HG03575 (cell line): ENCODE measurements at regions not wholly inside any gene's neighbourhood (a gene's known extent, or its start where the extent isn't known, plus 50 kb on each side); places are given as distances from the start of the nearest gene placed in this dataset.

Experiments
- ATAC-seq: cut with Tn5 transposase; IDR thresholded peaks from one replicate; pipeline ENCODE4 v1.9.1; 2021; ENCODE audit not compliant: unreplicated experiment, insufficient number of reproducible peaks, low FRiP score; ENCODE audit errors: extremely low read depth

- ATAC-seq, result no peak
Observed at GRCh38 chr10:131669838-131670237, 231.0 kb upstream of the PPP2R2D start.

DNA sequence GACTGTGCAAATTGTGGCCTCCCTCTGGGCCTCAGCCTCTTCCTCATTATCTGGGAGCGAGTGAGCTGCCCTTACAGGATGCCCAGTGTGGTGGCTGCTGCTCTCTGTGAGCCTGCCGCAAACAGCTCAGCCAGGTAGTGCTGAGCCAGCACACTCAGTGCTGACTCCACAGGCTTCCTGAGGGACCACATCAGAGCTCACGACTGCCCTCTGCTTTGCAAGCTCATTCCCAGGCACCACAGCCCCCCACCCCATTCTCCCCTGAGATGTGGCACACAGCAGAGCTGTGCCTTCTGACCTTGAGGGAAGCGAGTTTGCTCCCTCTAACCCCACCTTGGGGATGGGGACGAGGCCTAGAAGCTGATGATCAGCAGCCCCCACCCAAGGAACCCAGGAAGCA is 230.5 kb upstream of the PPP2R2D start:
- no peak for ATAC-seq

DNA sequence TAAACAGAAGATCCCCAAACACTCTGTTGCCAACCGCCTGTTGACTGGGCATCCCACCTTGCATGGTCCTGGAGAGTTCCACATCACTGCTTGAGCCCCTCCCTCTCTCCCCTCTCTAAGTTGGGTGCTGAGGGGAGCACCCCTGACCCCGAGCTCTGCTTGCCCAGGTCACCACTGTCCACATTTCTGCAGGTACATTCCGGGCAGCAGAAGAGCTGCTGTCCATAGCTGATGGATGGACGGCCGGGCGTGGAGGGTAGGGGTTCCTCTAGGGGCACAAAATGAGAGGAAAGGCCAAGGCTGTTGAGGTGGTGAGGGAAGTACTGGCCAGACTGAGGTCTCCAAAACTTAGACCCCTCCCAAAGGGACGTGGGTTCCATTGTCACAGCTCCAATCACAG is 227.4 kb upstream of the PPP2R2D start:
- ATAC-seq, result no peak

DNA sequence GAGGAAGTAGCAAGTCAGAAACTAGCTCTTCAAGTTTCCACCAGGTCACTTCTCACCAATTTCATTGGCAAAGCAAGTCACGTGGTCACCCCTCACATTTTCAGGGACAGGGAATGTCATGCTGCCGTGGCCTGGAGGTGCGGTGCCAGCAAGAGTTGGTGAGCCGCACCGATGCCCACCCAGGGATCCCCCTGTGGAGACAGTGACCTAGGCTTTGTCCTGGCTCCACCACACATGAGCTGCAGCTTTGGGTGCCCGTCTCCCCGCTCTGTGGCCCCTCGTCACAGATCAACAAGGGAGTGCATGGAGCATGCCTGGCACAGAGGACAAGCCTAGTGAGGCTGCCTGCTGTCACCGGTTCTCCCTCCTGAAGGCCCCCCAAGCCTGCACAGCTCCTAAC is 226.7 kb upstream of the PPP2R2D start:
- no peak for ATAC-seq

DNA sequence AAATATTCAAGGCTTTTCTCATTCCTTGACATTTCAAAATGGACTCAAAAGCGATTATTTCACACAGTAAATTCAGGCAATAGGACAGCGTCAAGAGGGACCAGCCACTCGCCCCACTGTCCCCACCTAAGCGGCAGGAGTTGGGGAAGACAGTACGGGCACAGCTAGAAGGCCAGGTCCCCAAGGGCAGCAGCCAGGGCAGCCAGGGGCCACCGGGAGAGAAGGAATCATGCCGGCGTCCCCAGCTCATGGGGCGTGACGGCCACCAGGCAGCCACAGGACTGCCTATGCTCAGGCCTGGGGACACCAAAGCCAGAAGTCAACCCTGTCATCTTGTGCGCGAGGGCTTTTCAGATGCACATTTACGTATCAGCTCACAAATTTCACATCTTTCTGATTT is 225.7 kb upstream of the PPP2R2D start:
- ATAC-seq, result no peak

GRCh38 chr10:131676046-131676799 is 224.6 kb upstream of the PPP2R2D start:
- ATAC-seq, result no peak

- no peak for ATAC-seq
Observed at GRCh38 chr10:131676800-131677421, 223.9 kb upstream of the PPP2R2D start.

GRCh38 chr10:131677671-131678070 is 223.1 kb upstream of the PPP2R2D start:
- no peak for ATAC-seq

- ATAC-seq, result no peak
Observed at GRCh38 chr10:131678171-131678570, 222.6 kb upstream of the PPP2R2D start.

DNA sequence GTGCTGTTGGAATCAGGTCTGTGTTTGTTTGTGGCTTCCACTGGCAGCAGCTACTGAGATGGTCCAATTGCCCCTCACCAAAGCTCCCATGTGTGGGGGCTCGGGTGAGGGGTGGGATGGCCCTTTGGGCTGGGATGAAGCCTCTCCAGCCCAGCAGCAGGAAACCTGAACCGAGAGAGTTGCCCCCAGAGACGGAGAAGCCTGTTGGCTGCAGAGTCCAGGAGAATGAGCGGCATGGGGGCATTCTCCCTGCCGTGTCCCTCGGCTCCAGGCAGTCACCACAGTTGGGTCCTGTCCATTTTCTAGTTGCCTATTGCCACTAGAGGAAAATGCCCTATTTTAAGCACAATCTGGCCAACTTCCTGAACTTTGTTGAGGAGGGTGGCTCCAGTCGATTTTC is 222.2 kb upstream of the PPP2R2D start:
- ATAC-seq, result no peak

DNA sequence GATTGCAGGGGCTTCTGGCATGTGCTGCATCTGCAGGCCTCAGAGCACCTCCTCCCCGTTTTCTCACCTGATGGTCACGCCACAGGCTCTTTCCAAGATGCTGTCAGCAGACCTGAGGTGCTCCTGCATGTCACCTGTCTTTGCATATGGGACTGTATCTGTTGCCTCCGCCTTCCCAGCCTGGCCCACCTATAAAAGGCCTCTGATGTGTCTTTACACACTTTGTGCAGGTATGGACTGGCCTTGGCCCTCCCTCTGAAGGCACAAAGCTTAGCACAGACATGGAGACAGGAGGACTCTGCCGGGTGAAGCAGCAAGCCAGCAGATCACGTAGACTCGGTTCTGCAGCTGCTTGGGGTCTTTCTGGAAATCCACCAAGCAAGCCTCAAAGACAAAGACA is 220.9 kb upstream of the PPP2R2D start:
- no peak for ATAC-seq

DNA sequence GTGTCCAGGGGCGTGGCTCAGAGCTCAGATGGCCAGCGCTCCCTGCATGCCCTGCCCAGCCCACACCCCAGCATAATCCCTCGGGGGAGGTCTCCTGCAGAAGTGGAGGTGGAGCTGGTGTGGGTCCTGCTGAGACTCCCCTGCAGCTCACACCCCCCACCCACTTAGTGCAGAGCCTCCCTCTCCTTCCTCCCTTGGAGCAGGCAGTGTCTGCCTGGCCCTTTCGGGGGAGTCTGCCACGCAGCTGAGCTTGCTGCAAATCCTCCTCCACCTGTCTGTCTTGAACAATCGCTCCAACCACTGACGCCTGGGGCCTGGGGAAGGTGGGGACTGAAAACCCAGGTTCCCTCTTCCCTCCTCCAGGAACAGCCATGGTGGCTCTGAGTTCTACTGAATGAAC is 219.7 kb upstream of the PPP2R2D start:
- ATAC-seq, result no peak

DNA sequence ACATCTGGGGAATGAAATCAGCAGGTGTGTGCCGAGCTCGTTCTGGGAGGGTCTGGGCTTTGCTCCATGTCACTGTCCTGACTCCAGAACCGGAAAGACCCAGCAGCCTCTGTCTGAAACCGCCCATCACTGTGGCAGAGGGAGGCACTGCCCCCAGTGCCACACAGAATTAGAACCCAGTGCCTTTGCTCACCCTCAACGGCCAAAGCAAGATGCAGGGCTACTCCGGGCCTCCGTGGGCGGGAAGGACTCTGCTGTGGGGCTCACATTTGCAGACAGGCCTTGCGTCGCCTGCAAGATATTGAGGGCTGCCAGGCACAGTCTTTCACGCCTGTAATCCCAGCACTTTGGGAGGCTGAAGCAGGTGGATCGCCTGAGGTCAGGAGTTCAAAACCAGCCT is 219.2 kb upstream of the PPP2R2D start:
- no peak for ATAC-seq

GRCh38 chr10:131682271-131682962 is 218.4 kb upstream of the PPP2R2D start:
- ATAC-seq, result no peak

DNA sequence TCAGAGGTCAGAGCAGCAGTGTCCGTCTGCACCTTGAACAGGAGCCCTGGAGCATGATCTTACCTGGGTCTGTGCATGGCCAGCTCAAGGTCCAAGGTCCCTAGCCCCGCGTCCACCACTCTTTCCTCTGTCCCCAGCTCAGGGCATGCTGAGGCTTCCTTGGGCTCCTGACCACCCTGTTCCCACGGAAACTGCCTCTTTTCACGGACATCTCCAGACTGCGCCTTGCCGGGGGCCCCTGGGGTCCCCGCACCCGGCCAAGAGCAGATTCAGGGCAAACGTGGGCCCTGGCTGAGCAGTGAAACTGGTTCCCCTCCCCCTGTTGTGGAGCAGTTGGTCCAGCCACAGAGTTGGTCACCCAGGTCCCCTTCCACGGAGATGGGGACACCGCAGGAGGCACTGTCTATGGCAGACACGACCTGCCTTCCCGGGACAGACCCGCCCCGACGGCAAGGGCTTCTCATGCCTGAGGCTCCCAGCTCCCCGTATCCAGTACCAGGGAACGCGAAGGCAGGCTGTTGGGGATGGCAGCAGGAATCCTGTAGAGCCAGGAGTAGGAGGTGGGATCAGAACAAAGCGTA is 217.4 kb upstream of the PPP2R2D start:
- no peak for ATAC-seq

- no peak for ATAC-seq
Observed at GRCh38 chr10:131683941-131684340, 216.9 kb upstream of the PPP2R2D start.

DNA sequence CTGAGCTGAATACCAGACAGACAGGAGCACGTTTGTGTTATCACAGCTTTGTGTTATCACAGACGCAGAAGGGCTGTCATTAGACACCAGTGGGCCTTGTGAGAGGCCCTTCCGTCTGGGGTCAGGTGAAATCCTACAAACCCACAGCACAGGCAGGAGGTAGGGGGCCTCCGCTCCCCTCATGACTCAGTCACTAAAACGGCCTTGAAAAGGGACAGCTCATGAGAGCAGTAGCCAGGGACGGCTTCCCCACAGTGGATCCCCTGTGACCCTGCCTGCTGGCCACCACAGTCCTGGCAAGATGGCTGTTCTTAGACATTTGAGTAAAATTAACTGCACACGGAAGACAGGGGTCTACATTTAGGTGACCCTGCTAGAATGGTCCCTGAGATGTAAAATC is 215.8 kb upstream of the PPP2R2D start:
- no peak for ATAC-seq

DNA sequence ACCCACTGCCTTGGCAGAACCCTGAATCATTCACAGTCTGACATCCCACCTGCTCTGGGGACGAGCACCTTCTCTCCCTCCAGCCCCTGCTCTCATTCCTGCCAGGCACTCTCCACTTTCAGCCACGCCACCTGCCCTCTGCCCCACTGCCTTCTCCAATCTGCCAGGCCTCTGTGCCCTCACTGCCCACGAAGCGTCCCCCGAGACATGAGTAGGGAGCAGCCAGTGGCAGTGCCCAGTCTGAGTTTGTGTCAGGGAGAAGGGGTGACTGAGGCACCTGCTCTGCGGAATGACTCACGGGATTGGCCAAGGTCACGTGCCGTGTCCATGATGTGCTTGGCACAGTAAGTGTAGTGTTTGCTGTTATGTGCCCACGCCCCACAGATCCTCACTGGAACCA is 215.2 kb upstream of the PPP2R2D start:
- no peak for ATAC-seq

DNA sequence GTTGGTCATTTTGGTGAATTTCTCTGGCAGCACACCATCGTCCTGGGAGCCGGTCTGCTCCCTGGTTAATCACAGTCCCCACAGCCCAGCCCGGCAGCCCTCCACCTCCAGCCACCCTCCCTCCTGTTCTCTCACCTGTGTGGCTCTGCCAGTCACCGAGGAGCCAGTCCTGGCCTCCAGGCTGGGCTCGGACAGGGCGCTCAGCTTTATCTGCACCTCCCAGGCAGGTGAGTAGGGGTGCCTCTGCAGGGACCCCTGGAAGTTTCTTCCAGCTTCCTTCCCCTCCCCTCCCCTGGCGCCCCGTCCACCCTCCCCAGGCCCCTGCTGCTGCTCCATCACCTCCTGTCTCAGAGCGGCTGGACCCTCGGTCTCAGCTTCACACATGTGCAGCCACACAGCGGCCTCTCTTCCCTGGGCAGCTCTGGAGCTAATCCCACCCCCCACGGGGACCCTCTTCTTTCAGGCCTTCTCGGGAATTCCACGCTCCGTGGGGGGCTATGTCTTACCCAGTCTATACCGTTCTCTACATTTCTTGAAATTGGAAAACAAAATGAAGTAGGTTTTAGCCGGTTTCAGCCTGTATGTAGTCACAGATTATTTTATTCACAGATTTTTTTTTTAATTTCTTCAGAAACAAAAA is 213.9 kb upstream of the PPP2R2D start:
- ATAC-seq, result no peak

DNA sequence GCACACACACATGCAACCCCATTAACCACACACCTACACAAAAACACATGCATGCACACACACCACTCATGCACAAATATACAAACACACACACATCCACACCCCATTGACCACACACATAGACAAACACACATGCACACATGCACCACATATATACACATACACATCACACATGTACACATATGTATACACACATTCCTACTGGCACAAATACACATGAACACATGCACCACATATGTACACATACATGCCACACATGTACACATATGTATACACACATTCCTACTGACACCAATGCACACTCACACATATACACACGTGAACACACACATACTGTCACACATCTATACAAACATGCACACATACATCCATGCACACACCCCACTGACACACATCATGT is 212.5 kb upstream of the PPP2R2D start:
- no peak for ATAC-seq
